ENCODE measurements at regions not wholly inside any gene's neighbourhood (a gene's known extent, or its start where the extent isn't known, plus 50 kb on each side); places are given as distances from the start of the nearest gene placed in this dataset.

DNA sequence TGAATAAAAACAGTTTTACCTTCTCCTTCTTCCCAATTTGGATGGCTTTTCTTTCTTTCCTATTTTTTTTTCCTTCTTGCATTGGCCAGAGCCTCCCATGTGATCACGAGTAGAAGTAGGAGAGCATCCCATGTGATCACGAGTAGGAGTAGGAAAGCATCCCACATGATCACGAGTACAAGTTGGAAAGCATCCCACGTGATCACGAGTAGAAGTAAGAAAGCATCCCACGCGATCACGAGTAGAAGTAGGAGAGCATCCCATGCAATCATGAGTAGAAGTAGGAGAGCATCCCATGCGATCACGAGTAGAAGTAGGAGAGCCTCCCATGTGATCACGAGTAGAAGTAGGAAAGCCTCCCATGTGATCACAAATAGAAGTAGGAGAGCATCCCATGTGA, 218.6 kb downstream of the DLL1 start:
- no peak for DNase-seq
- intact Hi-C loops (cut with DNase I) = no loop called here
- WGBS, 2 donors = 83 to 96% methylated on average over 10 to 11 of the region's 11 CpGs
- Histone ChIP-seq H3K27me3 (peaks cover 0 to 6% (median 0%) of the 10 kb centered on the region in 4 donors), H3K27ac (no peak overlapping the region), H3K4me1 (peaks cover 0 to 12% (median 0%) of the 10 kb centered on the region in 3 donors), H3K9me3 (no peaks in the 10 kb centered on the region), H3K36me3 (no peaks in the 10 kb centered on the region), H3K4me3 (no peak overlapping the region)
- TF ChIP-seq, protein P1, sequence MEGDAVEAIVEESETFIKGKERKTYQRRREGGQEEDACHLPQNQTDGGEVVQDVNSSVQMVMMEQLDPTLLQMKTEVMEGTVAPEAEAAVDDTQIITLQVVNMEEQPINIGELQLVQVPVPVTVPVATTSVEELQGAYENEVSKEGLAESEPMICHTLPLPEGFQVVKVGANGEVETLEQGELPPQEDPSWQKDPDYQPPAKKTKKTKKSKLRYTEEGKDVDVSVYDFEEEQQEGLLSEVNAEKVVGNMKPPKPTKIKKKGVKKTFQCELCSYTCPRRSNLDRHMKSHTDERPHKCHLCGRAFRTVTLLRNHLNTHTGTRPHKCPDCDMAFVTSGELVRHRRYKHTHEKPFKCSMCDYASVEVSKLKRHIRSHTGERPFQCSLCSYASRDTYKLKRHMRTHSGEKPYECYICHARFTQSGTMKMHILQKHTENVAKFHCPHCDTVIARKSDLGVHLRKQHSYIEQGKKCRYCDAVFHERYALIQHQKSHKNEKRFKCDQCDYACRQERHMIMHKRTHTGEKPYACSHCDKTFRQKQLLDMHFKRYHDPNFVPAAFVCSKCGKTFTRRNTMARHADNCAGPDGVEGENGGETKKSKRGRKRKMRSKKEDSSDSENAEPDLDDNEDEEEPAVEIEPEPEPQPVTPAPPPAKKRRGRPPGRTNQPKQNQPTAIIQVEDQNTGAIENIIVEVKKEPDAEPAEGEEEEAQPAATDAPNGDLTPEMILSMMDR (IDR thresholded peaks at IDR 0.05) = no peak
- TF ChIP-seq POLR2A (IDR thresholded peaks at IDR 0.05) = no peak

DNA sequence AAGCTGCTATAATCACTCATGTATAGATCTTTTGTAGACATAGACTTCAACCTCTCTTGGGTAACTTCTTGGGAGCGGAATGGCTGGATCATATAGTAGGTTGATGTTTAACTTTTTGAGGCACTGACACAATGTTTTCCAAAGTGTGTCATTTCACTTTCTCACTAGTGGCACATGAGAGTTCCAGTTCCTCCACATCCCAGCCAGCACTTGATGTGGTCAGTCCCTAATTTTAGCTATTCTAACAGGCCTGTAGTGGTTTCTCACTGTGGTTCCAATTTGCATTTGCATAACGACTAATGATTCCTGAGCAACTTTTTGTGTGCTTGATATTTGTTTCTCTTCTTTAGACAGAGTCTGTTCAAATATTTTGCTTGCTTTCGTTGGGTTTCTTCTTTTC, 221.3 kb downstream of the DLL1 start:
- no peak for DNase-seq
- intact Hi-C loops (cut with DNase I) = no loop called here
- no peaks in the 10 kb centered on the region for H3K9me3 ChIP-seq

DNA sequence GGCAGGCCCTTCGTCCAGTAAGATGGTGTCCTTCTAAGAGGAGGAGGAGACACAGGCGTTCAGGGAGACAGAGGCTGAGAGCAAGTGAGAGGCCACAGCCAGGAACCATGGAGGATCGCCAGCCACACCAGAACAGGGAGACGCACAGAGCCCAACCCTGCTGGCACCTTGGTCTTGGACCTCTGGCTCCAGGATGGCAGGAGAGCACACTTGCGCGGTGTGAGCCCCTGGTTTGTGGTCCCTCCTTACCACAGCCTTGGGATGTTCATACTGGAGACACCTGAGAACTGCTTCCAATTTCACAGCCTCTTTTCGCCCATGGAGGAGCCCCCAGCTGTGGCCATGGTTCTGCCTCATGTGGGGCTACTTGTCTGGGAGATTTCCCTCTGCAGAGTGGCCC, 222.4 kb downstream of the DLL1 start:
- 93% methylated on average over 6 of the region's 7 CpGs; no CpG with 5 or more reads in 1 of the 2 donors for WGBS, 2 donors
- intact Hi-C loops (cut with DNase I) = no loop called here
- no peak for DNase-seq
- Histone ChIP-seq H3K27me3 (peaks cover 0 to 13% (median 0%) of the 10 kb centered on the region in 4 donors), H3K27ac (no peak overlapping the region), H3K4me3 (no peak overlapping the region), H3K4me1 (peaks cover 0 to 8% (median 0%) of the 10 kb centered on the region in 3 donors), H3K9me3 (no peaks in the 10 kb centered on the region), H3K36me3 (no peaks in the 10 kb centered on the region)
- TF ChIP-seq, protein P1 (IDR thresholded peaks at IDR 0.05) = no peak
- no peak for TF ChIP-seq POLR2A (IDR thresholded peaks at IDR 0.05)

More for the DNA sequence above, 221.3 kb downstream of the DLL1 start:
- TF ChIP-seq POLR2A (IDR thresholded peaks at IDR 0.05) = no peak
- TF ChIP-seq, protein P1 (IDR thresholded peaks at IDR 0.05) = no peak
- peaks cover 0 to 13% (median 0%) of the 10 kb centered on the region in 4 donors for H3K27me3 ChIP-seq
- no peaks in the 10 kb centered on the region for H3K36me3 ChIP-seq
- no peak overlapping the region for H3K27ac ChIP-seq
- H3K4me1 ChIP-seq = peaks cover 0 to 8% (median 0%) of the 10 kb centered on the region in 3 donors
- 78 to 90% methylated on average over 3 of the region's 3 CpGs for WGBS, 2 donors
- no peak overlapping the region for H3K4me3 ChIP-seq

DNA sequence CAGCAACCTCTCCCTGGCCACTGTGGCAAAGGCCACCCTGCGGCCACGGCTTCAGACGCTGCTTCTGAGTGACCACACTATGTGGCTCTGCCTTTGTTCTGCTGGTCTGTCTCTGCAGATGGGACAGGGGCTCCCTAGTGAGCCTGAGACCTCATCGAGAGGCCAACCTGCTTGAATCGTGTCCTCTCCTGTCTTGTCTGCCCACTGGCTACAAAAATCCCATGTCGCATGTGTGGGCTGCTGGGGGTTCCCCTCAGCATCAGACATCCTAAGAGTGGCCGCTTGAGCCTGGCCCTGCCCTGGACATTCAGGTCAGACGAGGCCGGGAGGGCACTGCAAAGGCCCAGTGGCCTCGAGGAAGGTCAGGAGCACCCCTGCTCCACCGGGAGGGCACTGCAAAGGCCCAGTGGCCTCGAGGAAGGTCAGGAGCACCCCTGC, 222.9 kb downstream of the DLL1 start:
- no peak for TF ChIP-seq POLR2A (IDR thresholded peaks at IDR 0.05)
- TF ChIP-seq, protein P1 (IDR thresholded peaks at IDR 0.05) = no peak
- Histone ChIP-seq H3K36me3 (no peaks in the 10 kb centered on the region), H3K27ac (no peak overlapping the region), H3K4me3 (no peak overlapping the region), H3K4me1 (peaks cover 0 to 8% (median 0%) of the 10 kb centered on the region in 3 donors), H3K9me3 (no peaks in the 10 kb centered on the region), H3K27me3 (peaks cover 0 to 13% (median 0%) of the 10 kb centered on the region in 4 donors)
- no peak for DNase-seq
- 60 to 92% methylated on average over 2 to 6 of the region's 12 CpGs for WGBS, 2 donors
- intact Hi-C loops (cut with DNase I) = no loop called here

DNA sequence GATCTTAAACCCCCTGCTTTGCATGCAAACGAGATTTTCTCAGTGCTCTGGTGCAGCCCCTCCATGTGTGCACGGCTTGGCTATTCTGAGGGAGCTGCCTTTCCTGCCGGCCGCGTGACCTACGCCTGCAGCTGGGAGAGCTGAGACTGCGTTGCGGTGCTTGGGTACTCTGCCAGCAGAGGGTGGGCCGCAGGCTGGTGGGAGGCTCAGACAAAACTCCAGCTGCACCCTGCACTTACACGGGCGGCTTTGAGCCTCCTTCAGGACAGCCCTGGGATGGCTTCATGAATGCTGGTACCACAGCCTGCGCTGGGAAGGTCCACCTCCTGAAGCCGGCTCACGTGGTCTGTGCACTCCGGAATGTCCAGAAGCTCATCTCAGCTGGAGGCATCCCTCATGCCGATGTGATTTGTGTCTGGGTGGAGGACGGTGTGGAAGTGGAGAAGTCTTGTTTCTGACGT, 223.7 kb downstream of the DLL1 start:
- Histone ChIP-seq H3K27me3 (peaks cover 0 to 13% (median 0%) of the 10 kb centered on the region in 4 donors), H3K27ac (no peak overlapping the region), H3K36me3 (no peaks in the 10 kb centered on the region), H3K4me1 (peaks cover 0 to 8% (median 0%) of the 10 kb centered on the region in 3 donors), H3K4me3 (no peak overlapping the region), H3K9me3 (no peaks in the 10 kb centered on the region)
- WGBS, 2 donors = 41 to 100% methylated on average over 1 to 7 of the region's 18 CpGs
- no peak for DNase-seq
- TF ChIP-seq POLR2A (IDR thresholded peaks at IDR 0.05) = no peak
- TF ChIP-seq, protein P1 (IDR thresholded peaks at IDR 0.05) = no peak
- intact Hi-C loops (cut with DNase I) = no loop called here
